Fibroblast of peridontal ligament (primary cell): ENCODE measurements at regions not wholly inside any gene's neighbourhood (a gene's known extent, or its start where the extent isn't known, plus 50 kb on each side); places are given as distances from the start of the nearest gene placed in this dataset.

Source experiments
- DNase-seq: peaks from one replicate; pipeline ENCODE4 v3.0.0-alpha.2; 2010; ENCODE audit errors: extremely low read depth

DNA sequence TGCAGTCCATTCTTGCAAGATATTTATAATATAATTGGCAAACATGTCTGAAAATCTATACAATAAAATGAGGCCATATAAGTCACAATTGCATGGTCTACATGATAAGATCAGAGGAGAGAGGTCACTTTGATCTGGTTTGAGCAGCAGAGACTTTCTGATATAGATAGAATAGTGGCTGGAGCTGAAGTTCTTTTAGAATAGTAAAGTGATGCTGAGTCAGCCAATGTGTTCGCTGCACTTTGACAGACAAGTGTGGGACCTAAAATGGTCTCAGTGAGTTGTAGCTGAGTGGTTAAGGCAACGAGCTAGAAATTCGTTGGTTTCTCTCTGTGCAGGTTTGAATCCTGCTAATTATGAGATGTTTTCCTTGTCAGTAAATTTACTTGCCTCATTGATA lies 257.0 kb upstream of the C11orf87 start:
- no peak for DNase-seq

DNA sequence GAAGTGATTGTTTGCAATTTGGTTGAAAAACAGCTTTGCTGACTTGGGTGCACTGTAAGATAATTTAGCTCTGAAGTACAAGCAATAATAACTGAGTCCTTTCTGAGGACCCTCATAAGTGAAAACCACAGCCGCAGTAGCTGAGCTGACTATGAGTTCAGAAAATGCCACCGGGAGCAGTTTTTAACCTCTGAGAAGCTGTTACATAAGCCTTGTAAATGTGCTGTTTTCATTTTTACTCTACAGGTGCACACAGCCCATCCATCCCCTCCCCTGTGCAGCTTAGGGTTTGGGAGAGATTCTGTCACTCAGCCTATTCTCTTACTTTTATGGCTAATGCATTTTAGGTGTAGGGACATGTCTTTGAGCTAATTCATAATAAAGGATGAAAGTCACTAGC lies 255.5 kb upstream of the C11orf87 start:
- DNase-seq: no peak

DNA sequence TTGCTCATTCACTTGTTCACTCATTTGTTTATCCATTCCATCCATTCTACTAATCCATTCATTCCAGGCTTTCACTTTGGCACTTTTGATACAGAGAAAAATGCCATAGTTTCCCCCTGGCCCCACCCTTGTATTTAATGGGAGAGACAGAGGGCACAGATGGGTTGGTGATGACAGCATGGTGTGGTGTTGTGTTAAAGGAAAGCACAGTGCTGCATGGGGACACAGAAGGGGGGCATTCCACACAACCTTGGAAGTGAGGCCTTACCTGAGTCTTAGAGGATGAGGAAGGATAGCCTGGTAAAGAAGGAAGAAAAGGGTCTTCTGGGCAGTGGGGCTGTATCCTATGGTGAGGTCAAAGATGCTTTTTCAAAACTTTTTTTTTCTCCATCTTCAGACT lies 248.5 kb upstream of the C11orf87 start:
- DNase-seq: no peak

DNA sequence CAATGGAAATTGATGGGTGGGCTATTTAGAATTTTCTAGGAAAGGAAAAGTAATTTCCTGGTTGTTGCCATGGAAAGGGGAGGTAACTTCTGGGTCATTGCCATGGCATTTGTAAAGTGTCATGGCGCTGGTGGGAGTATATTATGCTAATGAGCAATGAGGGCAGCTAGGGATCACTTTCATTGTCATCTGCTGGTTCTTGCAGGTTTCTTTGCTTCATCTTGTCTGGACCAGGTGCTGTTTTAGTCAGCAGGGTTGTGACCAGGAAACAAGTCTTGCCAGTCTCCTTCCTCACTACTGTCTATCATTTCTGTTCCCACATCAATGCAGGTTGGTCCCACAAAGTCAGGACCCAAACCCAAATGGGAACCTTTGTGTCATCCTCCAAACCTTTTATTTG lies 237.6 kb upstream of the C11orf87 start:
- DNase-seq: no peak

DNA sequence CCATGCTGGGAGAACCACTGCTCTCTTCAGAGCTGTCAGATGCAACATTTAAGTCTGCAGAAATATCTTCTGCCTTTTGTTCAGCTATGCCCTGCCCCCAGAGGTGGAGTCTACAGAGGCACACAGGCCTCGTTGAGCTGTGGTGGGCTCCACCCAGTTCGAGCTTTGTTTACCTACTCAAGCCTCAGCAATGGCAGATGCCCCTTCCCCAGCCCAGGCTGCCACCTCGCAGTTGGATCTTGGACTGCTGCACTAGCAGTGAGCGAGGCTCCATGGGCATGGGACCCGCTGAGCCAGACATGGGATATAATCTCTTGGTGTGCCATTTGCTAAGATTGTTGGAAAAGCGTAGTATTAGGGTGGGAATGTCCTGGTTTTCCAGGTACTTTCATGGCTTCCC lies 229.1 kb upstream of the C11orf87 start:
- DNase-seq: no peak

DNA sequence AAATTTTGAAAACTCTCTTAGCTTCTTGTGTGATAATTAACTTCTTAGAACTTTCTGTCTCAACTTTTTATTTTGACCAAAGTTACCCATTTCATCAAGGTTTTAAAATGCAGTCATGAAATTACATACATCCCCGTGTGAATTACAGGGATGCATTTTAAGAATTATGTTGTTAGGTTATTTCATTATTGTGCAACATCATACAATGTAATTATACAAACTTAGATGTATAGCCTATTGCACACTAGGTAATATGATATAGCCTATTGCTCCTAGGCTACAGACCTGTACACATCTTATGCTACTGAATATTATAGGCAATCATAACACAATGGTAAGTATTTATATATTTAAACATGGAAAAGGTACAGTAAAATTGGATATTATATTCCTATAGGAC lies 228.1 kb upstream of the C11orf87 start:
- no peak for DNase-seq

DNA sequence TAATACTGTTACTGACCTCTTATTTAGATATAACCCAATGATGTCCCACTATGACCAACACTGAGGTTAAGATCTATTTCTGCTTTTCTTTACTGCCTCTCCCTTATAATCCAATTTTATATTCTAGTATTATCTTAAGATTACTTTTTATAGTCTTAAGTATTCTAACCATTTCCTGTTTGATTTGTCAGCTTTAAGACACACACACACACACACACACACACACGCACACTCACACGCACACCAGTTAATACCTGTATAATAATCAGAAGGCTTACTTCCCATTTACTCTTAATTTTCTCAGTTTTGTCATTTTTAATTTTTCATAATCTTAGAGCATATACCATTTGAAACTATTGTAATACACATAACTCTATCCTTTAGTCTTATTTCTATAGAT lies 226.0 kb upstream of the C11orf87 start:
- no peak for DNase-seq

DNA sequence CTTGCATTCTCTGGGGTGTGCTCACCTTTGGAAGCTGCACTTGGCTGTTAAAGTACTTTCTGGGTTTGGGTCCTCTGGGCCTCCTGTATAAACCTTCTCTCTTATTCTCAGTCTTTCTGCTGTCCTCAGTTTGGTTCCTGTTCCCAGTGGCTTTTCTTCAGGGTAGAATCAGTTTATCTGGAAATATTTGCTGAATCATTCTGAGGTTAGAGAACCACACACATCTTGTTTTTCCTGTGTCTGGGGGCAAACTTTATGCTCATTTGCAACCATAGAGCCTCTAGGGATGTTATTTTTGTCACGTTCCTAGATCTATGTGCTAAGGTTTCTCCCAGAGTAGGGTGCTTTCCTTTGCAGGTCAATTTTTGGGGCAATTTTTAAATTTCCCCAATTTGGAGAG lies 224.3 kb upstream of the C11orf87 start:
- DNase-seq: peak; percentile 8

DNA sequence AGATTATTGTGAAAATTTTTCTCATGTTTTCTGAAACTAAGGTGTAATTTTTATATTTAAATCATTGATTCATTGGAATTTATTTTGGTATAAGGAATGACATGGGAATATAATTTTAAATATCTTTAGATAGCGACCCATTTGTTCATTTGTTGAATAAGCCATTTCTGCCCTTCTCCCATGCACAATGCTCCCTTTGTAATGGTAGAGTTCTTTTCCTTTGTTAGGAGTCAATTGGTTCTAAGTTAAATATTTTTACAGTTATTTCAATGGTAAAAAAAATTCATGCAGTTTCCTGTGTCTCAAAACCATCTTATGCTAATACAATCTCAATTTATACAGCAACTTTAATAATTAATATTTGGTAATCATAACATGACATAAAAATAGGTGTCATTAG lies 218.8 kb upstream of the C11orf87 start:
- DNase-seq: no peak

DNA sequence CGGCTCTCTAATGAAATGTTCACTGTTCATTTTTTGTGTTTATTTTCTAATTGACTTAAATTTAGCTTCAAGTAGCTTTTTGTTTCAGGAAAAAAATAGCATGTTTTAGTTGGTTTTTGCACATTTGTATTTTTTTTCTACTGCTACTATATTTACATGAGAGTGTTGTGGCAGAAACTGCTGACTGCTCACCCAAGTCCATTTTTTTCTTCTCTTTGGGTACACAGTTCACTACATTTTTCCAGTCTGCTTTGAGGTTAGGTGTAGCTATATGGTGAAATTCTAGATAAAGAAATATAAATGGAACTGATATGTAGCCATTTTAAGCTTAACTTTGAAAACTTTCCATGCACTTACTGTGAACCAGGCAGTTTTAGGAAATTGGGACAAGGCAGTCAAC lies 216.7 kb upstream of the C11orf87 start:
- no peak for DNase-seq

DNA sequence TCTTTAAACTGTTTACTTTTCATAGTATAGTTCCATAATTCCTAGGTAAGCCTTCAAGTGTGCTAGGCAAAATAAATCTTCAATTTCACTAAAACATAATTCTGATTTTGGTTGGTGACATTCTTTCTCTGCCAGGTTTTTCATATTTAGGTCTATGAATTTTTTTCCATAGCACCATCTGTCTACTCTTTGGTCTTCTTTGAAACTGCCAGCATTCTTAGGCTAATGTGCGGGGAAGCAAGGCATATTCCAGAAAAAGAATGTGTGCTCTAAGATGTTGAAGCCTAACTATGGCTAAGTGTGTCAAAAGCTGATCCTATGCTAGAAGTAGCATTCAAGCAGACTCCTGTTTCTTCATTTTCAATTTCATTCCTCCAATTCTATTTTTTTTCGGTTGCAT lies 213.9 kb upstream of the C11orf87 start:
- DNase-seq: no peak

DNA sequence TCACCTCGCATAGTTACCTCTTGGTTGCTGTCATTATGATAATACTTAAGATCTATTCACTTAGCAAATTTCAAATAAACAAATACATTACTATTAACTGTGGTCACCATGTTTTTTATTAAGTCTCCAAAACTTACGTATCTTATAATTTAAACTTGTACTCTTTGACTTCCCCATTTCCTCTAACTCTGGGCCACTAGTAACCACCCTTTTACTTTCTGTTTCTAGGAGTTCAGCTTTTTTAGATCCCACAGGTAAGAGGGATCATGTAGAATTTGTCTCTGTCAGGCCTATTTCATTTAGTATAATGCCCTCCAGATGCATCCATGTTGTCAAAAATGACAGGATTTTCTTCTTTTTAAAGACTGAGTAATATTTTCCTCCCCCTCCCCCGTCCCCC lies 212.4 kb upstream of the C11orf87 start:
- no peak for DNase-seq

DNA sequence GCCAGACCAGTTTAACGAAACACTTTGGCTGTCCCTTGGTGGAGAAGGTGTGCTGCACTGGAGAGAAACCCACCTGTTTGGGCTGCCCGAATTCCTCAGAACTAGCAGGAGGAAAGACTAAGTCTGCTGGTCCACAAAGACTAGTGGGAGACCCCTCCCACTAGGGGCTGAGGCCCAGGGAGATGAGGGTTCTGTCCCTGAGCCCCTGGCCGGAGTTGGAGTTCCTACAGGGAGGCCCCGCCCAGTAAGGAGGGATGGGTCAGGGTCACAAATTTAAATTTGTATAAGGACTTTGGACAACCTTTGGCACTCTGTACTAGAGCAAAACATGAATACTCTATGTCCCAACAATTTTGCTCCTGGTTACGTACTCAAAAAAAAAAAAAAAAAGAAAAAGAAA lies 200.8 kb upstream of the C11orf87 start:
- DNase-seq: no peak

DNA sequence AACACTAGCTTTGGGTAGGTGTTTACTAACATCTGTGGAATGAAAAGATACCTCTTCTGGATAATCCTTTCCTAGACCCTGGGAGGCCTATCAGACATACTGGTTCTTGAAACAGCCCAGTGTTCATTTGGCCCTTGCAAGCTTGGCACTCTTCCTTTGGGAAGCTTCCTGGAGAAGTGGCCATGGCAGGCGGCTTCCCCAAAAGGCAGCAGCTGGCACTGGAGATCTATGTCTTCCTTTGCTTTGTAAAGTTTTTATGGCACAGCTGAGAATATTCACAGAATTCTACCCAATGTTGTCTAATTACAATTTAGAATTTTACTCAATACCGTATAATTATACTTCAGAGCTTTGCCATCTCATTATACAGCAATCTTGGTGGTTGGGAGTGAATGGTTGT lies 199.2 kb upstream of the C11orf87 start:
- no peak for DNase-seq

DNA sequence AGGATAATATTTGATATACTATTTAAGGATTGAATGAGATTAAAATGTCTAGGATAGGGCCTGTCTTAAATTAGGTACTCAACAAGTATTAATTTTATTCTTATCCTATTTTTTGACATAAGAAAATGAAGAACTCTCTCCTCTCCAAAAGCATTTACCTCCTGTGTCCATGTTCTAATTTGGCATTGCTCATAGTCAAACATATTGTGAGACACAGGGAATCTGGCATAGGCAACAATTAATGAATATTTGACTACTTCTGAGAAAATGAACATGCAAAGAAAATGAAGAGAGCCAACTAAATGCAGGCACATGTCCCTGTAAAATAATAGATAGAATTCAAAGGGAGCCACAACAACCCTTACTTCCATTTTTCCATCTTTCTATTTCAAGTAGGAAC lies 198.5 kb upstream of the C11orf87 start:
- no peak for DNase-seq

DNA sequence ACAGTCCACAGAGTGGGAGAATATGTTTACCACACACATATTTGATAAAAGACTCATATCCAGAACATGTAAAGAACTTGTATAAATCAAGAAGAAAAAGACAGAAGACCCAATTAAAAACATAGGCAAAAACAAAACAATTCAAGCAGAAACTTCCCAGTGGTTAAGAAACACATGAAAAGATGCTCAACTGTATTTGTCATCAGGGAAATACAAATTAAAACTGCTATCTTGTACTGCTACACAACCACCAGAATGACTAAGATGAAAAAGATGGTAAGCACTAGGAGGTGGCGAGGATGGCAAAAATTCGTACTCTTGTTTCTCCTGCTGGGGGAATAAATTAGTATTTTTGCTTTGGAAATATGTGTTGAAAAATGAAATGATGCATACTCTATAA lies 192.3 kb upstream of the C11orf87 start:
- no peak for DNase-seq

DNA sequence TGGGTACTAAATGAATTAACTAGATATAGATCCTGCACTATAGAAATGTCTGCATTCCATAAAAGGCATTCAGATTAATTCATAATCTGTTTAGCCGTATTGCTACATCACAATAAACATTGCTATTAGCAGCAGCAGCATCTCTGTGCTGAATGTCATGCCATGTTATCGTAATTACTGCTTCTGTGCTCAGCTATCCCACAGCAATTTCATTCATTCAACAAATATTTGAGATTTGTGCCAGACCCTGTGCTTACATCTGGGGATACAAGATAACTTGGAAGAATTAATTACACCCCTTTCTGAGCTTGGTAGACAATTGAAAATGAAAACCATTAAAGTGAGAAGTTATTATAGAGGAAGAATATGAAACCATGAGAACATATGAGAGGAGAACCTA lies 185.8 kb upstream of the C11orf87 start:
- no peak for DNase-seq

DNA sequence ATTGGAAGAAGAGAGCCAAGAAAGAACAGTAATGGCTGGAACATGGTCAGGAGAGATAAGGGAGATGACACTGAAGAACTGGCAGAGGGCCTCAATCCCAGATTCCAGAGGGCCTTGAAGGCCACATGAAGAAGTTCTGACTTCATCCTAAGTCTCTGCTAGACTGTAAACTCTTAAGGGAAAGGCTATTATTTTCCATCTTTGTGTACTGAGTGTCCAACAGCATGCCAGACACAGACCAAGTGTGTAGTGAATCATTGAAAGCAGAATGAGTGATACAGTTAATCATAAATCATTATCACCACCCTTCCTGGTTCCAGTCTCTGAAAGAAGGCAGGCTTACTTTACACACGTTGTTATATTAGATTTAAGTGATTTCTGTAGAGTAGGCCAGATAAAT lies 185.3 kb upstream of the C11orf87 start:
- no peak for DNase-seq

DNA sequence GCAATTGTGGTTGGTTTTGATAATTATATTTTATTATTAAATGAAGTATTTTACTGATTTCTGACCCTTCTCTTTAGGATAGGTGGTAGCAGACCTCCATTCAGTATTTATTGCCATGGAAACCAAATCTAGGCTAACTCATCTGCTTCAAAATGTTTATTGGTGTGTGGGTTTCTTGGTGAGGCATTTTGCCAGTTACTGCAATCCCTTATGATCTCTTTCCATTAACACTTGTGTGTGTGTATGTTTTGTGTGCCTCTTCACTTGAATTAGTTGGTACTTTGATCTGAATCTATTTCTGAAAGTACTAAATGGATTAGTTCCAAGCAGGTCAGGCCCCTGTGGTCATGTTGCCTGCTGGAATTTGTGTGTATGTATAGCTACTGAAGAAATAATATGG lies 184.4 kb upstream of the C11orf87 start:
- DNase-seq: peak; percentile 18

DNA sequence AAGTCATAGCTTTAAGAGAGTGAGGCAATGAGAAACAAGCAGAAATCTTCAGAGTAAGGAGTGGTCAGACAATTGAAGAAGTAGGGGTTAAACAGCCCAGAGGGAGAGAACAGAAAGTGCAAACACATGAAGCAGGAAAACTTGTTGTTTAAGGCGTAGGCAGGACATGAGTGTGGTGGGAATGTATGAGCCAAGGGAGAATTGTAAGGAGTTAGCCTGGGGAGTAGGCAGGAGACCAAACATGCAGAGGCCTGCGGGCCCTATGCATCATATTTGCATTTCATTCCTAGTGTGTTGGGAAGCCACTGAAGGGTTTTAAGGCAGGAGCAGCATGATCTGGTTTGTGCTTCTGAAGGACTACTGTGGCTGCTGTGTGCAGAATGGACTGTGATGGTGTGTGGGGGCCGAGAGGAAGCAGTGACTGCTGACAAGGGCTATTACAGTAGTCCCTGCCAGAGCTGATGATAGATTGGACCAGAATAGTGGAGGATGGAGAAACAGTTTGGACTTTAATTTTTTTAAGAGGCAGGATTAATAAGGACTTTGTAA lies 179.9 kb upstream of the C11orf87 start:
- peak; percentile 9 for DNase-seq

DNA sequence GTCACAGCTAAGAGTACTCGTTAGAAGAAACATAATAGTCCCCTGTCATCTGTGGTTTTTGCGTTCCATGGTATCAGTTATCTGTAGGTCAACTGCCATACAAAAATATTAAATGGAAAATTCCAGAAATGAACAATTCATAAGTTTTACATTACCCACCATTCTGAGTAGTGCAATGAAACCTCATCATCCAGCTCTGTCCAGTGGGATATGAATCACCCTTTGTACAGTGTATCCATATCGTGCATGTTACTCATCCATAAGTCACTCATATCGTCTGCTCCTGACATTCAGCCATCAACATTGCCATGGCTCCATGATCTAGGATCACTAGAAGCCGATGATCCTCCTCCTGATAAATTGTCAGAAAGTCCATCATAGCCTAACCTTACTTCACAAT lies 174.9 kb upstream of the C11orf87 start:
- peak; percentile 66 for DNase-seq

DNA sequence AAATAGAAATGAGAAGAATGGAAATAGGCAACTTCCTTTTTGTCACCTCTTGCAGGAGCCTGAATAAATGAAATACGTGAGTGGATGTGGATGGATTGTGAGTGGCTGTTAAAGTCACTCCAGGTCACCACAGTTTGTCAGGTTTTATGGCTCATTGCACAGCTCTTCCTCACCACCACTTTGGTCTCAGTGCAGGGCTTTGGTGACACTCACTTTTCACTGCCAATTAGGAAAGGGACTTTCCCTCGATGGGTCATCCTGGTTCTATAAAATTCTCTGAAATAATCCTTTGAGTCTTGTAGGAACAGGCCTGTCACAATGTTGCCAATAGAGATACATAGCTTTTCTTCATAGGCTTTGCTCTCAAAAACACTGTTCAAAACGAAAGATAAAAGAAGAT lies 172.4 kb upstream of the C11orf87 start:
- DNase-seq: no peak

DNA sequence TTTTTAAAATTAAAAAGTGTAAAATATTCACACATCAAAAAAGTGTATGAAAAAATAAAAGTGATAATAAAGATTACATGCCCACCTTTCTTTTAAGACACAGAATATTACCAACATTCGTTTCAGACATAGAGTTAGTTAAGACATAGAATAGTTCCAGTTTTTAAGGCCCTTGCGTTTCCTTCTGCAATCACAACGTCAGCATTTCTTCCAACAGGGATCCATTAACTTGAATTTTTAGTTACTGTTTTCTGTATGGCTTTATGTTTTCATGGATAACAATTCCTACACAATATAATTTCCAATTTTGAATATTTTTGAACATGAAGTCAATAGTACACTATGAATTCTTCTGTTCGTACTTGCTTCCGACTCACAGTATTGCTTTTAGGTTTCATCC lies 170.8 kb upstream of the C11orf87 start:
- no peak for DNase-seq

DNA sequence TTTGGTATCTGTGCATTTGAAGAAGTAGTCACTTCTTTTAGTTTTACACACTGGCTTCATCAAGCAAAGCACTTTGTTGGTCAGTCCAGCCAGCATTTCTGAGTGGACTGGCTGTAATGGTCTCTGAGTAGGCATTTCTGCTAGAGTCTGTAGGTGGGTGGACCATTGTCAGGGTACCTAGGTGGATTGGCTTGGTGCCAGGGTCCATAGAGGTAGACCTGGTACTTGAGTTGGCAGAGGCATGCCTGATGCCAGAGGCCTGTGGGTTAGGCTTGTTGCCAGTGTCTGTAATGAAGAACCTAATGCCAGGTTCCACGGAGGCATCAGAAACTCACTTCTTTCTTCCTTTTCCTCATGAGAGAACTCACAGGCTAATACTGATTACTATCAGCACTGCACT lies 157.9 kb upstream of the C11orf87 start:
- no peak for DNase-seq
